Gastrocnemius medialis (tissue), 4 donors: ENCODE measurements at regions not wholly inside any gene's neighbourhood (a gene's known extent, or its start where the extent isn't known, plus 50 kb on each side); places are given as distances from the start of the nearest gene placed in this dataset.

Source experiments
- ATAC-seq, 2 donors: fragments of 150-250 bp; one replicate each; pipeline ENCODE4 v1.9.1; 2016
- DNase-seq, 2 donors: peaks; one replicate each; pipeline ENCODE4 v3.0.0-alpha.2; 2019
- H3K27ac ChIP-seq, 4 donors: fragments of 200-600 bp; sonication (generic); 1 replicate in 1 of 4; 2 replicates in 3 of 4; pipeline ENCODE4 v1.5.1; 2016 to 2018; ENCODE audit warnings: mild to moderate bottlenecking in 2 of 4, moderate library complexity in 1 of 4
- H3K27me3 ChIP-seq, 3 donors: fragments of 200-600 bp; sonication (generic) in 2 of 3; 1 replicate in 1 of 3; 2 replicates in 2 of 3; pipeline versions ENCODE4 v1.5.1 to v1.6.0; 2016 to 2019; ENCODE audit warnings: mild to moderate bottlenecking in 1 of 3, moderate library complexity in 1 of 3
- H3K36me3 ChIP-seq, 2 donors: fragments of 200-600 bp; sonication (generic) in 1 of 2; one replicate each; pipeline ENCODE4 v1.5.1; 2017 to 2018
- H3K4me1 ChIP-seq, 2 donors: fragments of 200-600 bp; sonication (generic) in 1 of 2; one replicate each; pipeline ENCODE4 v1.5.1; 2016 to 2017; ENCODE audit warnings: mild to moderate bottlenecking in 2 of 2
- H3K4me3 ChIP-seq, 4 donors: fragments of 200-600 bp; sonication (generic) in 3 of 4; 1 replicate in 1 of 4; 2 replicates in 3 of 4; pipeline ENCODE4 v1.5.1; 2016 to 2019; ENCODE audit warnings: mild to moderate bottlenecking in 2 of 4
- H3K9me3 ChIP-seq, 3 donors: fragments of 200-600 bp; sonication (generic) in 2 of 3; 1 replicate in 1 of 3; 2 replicates in 2 of 3; pipeline ENCODE4 v1.5.1; 2016 to 2019
- POLR2A ChIP-seq, 2 donors: fragments of 450-650 bp; IDR thresholded peaks; one replicate each; pipeline ENCODE4 v1.6.1; 2017; ENCODE audit warnings: antibody characterized with exemption in 2 of 2, mild to moderate bottlenecking in 2 of 2, moderate library complexity in 2 of 2
- in situ Hi-C, 4 donors: fragments of 200-750 bp; cut with MboI; loops; one replicate each; pipeline versions ENCODE4 v1.15.0 to v1.8.0; 2017; ENCODE audit warnings: low sequenced_read_pairs in 4 of 4
- intact Hi-C: fragments of 100-400 bp; cut with DNase I; formaldehyde crosslinking; loops from one replicate; pipeline ENCODE4 v1.15.1; 2023; ENCODE audit warnings: low total_unique reads
- TF ChIP-seq, protein P1 (sequence below), 5 experiments: fragments of 450-650 bp in 3 of 5; fragments of 200-600 bp in 2 of 5; sonication (generic) in 2 of 5; IDR thresholded peaks in 4 of 5; conservative IDR thresholded peaks in 1 of 5; 1 replicate in 4 of 5; 2 replicates in 1 of 5; pipeline ENCODE4 v1.5.1; 2016 to 2019; ENCODE audit warnings: antibody characterized with exemption in 5 of 5, mild to moderate bottlenecking in 3 of 5, moderate library complexity in 3 of 5

DNA sequence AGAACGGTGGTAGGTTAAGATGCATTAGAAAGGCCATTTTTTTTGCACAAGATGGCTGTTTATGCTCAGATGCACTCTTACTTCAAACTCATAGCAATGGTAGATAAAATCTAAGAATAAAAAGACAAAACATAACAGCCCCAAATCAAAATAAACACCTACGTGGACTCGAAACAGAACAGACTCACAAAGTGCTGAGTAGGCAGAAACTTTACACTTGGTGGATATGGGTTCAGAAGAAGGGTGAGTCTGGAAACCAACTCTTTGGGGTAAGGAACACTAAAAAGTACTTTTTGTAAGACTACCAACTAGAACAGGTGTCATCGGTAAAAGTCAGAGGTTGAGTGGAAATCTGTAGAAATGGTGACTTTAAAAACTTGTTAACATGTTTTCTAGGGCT, 468.2 kb downstream of the OTOL1 start:
- H3K27me3 ChIP-seq = no peaks in the 10 kb centered on the region
- no peaks in the 10 kb centered on the region for H3K9me3 ChIP-seq
- TF ChIP-seq POLR2A (IDR thresholded peaks at IDR 0.05) = no peak
- TF ChIP-seq, protein P1, sequence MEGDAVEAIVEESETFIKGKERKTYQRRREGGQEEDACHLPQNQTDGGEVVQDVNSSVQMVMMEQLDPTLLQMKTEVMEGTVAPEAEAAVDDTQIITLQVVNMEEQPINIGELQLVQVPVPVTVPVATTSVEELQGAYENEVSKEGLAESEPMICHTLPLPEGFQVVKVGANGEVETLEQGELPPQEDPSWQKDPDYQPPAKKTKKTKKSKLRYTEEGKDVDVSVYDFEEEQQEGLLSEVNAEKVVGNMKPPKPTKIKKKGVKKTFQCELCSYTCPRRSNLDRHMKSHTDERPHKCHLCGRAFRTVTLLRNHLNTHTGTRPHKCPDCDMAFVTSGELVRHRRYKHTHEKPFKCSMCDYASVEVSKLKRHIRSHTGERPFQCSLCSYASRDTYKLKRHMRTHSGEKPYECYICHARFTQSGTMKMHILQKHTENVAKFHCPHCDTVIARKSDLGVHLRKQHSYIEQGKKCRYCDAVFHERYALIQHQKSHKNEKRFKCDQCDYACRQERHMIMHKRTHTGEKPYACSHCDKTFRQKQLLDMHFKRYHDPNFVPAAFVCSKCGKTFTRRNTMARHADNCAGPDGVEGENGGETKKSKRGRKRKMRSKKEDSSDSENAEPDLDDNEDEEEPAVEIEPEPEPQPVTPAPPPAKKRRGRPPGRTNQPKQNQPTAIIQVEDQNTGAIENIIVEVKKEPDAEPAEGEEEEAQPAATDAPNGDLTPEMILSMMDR (IDR thresholded peaks at IDR 0.05 in 4 of 5, conservative IDR thresholded peaks at IDR 0.05 in 1 of 5) = no peak
- H3K36me3 ChIP-seq = no peaks in the 10 kb centered on the region
- no peaks in the 10 kb centered on the region for H3K4me1 ChIP-seq
- H3K4me3 ChIP-seq = no peak overlapping the region
- no peak overlapping the region for H3K27ac ChIP-seq
- ATAC-seq (no peak), DNase-seq (no peak)
- intact Hi-C loops = no loop called here
- in situ Hi-C loops = no loop called here

DNA sequence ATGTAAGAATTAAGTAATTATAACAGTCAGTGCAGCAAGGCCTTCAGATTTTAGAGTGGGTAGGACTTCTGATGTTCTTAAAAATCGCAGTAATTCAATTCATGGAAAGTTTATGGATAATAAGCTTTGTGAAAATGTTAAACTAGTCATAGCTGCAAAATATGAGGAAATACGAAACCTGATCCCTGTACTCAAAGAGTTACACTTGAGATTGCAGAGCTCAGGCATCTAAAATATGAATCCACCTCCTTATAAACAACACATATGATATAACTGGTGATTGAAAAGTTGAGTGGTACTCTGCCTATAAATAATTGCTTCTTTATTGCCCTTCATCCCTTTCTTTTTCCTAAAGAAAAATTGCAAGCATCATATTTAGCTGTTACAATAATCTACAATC, 473.3 kb downstream of the OTOL1 start:
- intact Hi-C loops (no loop called here), in situ Hi-C loops (no loop called here)
- no peak for DNase-seq
- Histone ChIP-seq H3K36me3 (no peaks in the 10 kb centered on the region), H3K4me3 (no peak overlapping the region), H3K27ac (no peak overlapping the region), H3K4me1 (peaks cover 5 to 11% of the 10 kb centered on the region in 2 donors), H3K9me3 (no peaks in the 10 kb centered on the region), H3K27me3 (no peaks in the 10 kb centered on the region)
- no peak for TF ChIP-seq POLR2A (IDR thresholded peaks at IDR 0.05)
- TF ChIP-seq, protein P1 (IDR thresholded peaks at IDR 0.05 in 4 of 5, conservative IDR thresholded peaks at IDR 0.05 in 1 of 5) = no peak
- no peak for ATAC-seq

DNA sequence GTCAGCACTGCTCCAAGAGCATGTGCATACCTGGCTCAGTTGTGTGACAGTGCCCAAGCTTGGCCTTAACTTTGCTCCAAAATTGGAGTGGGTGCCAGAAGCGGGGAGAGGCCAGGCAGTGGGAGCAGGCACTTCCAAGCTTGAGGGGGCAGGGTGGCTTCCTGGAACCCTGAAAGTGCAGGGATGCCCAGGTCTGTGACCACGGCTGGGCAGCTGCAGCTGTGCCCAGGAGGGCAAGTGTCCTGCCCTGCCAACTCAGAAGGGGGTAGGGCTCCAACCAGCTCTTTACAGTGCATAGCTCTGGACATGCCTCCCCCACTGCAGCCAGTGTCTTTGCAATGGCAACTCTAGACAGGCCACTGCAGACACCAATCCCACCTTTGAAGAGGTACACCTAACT, 478.6 kb downstream of the OTOL1 start:
- ATAC-seq (no peak), DNase-seq (no peak)
- H3K9me3 ChIP-seq = no peaks in the 10 kb centered on the region
- H3K27ac ChIP-seq = no peak overlapping the region
- H3K27me3 ChIP-seq = no peaks in the 10 kb centered on the region
- in situ Hi-C loops (no loop called here), intact Hi-C loops (no loop called here)
- H3K36me3 ChIP-seq = no peaks in the 10 kb centered on the region
- H3K4me1 ChIP-seq = peaks cover 5 to 11% of the 10 kb centered on the region in 2 donors
- no peak for TF ChIP-seq POLR2A (IDR thresholded peaks at IDR 0.05)
- TF ChIP-seq, protein P1 (IDR thresholded peaks at IDR 0.05 in 4 of 5, conservative IDR thresholded peaks at IDR 0.05 in 1 of 5) = no peak
- no peak overlapping the region for H3K4me3 ChIP-seq

DNA sequence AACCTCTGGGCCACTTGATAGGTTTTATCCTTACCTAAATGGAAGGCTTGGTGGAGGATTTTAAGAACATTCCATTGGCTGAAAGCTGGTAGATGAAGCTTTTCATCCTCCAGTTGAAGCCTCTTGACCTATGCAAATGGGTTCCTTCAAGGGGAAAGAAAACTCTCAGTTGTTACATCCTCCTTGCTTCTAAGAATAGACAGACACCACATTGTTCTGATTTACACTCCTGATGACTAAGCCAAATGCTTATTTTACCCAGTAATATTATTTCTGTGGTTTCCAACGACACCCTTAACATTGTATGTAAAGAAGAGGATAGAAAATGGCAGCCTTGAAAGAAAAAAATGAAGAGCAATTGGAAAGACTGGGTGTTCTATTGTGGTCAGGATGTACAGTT, 480.5 kb downstream of the OTOL1 start:
- in situ Hi-C loops (no loop called here), intact Hi-C loops (no loop called here)

DNA sequence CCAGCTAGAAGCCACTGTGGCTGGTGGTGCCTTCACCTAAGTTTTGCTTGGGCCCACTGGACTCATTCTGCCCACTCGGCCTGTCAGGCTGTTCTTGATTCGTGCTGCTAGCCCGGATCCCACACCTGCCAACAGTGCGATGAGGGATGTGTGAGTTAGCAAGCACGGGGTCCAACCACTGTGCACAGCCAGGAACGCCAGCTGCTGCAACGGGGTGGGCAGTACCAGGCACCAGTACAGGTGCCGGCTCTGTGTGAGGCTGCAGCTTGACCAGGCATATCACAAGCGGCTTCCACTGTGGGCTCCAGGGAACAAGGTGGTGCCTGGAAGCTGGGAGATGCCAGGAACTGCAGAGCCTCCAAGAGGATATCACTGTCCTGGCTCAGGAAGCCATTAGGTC, 481.2 kb downstream of the OTOL1 start:
- Histone ChIP-seq H3K9me3 (no peaks in the 10 kb centered on the region), H3K27ac (no peak overlapping the region), H3K36me3 (no peaks in the 10 kb centered on the region), H3K27me3 (no peaks in the 10 kb centered on the region), H3K4me1 (peaks cover 5 to 11% of the 10 kb centered on the region in 2 donors), H3K4me3 (no peak overlapping the region)
- ATAC-seq (no peak), DNase-seq (no peak)
- intact Hi-C loops (no loop called here), in situ Hi-C loops (no loop called here)
- TF ChIP-seq POLR2A (IDR thresholded peaks at IDR 0.05) = no peak
- TF ChIP-seq, protein P1 (IDR thresholded peaks at IDR 0.05 in 4 of 5, conservative IDR thresholded peaks at IDR 0.05 in 1 of 5) = no peak

More for the DNA sequence above, 480.5 kb downstream of the OTOL1 start:
- H3K4me3 ChIP-seq = no peak overlapping the region
- DNase-seq (no peak), ATAC-seq (no peak)
- H3K27ac ChIP-seq = no peak overlapping the region
- H3K27me3 ChIP-seq = no peaks in the 10 kb centered on the region
- no peaks in the 10 kb centered on the region for H3K9me3 ChIP-seq
- TF ChIP-seq, protein P1 (IDR thresholded peaks at IDR 0.05 in 4 of 5, conservative IDR thresholded peaks at IDR 0.05 in 1 of 5) = no peak
- no peak for TF ChIP-seq POLR2A (IDR thresholded peaks at IDR 0.05)
- H3K36me3 ChIP-seq = no peaks in the 10 kb centered on the region
- H3K4me1 ChIP-seq = peaks cover 5 to 11% of the 10 kb centered on the region in 2 donors
